ENCODE measurements at regions not wholly inside any gene's neighbourhood (a gene's known extent, or its start where the extent isn't known, plus 50 kb on each side); places are given as distances from the start of the nearest gene placed in this dataset.

DNA sequence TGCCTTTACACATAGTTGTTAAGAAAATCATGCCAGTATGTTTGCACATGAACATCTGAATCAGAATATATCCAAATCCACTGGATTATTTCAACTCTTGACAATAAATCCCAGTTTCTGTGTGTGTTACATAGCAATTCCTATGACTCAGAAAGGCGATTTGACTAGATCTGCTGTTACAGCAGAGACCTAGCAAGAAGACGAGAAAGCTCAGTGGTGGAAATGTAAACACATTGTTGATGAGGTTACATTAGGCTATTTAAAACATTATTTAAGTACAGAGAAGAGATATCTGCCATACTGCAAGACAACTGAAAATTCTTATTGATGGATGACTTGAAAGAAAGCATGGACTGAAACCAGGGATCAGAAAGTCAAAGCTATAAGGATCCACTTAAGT, 73.0 kb upstream of the SMIM21 start:
- TF ChIP-seq POLR2A (IDR thresholded peaks at IDR 0.05) (no peak), EP300 (IDR thresholded peaks at IDR 0.05) (no peak), POLR2AphosphoS5 (IDR thresholded peaks at IDR 0.05) (no peak)
- TF ChIP-seq, protein P1, sequence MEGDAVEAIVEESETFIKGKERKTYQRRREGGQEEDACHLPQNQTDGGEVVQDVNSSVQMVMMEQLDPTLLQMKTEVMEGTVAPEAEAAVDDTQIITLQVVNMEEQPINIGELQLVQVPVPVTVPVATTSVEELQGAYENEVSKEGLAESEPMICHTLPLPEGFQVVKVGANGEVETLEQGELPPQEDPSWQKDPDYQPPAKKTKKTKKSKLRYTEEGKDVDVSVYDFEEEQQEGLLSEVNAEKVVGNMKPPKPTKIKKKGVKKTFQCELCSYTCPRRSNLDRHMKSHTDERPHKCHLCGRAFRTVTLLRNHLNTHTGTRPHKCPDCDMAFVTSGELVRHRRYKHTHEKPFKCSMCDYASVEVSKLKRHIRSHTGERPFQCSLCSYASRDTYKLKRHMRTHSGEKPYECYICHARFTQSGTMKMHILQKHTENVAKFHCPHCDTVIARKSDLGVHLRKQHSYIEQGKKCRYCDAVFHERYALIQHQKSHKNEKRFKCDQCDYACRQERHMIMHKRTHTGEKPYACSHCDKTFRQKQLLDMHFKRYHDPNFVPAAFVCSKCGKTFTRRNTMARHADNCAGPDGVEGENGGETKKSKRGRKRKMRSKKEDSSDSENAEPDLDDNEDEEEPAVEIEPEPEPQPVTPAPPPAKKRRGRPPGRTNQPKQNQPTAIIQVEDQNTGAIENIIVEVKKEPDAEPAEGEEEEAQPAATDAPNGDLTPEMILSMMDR (IDR thresholded peaks at IDR 0.05): no peak
